ENCODE measurements at regions not wholly inside any gene's neighbourhood (a gene's known extent, or its start where the extent isn't known, plus 50 kb on each side); places are given as distances from the start of the nearest gene placed in this dataset.
"Not testable (repeated sequence)": the region's sequence is repeated elsewhere in the genome, so short reads cannot be mapped to it uniquely, and the experiment has no call there.

DNA sequence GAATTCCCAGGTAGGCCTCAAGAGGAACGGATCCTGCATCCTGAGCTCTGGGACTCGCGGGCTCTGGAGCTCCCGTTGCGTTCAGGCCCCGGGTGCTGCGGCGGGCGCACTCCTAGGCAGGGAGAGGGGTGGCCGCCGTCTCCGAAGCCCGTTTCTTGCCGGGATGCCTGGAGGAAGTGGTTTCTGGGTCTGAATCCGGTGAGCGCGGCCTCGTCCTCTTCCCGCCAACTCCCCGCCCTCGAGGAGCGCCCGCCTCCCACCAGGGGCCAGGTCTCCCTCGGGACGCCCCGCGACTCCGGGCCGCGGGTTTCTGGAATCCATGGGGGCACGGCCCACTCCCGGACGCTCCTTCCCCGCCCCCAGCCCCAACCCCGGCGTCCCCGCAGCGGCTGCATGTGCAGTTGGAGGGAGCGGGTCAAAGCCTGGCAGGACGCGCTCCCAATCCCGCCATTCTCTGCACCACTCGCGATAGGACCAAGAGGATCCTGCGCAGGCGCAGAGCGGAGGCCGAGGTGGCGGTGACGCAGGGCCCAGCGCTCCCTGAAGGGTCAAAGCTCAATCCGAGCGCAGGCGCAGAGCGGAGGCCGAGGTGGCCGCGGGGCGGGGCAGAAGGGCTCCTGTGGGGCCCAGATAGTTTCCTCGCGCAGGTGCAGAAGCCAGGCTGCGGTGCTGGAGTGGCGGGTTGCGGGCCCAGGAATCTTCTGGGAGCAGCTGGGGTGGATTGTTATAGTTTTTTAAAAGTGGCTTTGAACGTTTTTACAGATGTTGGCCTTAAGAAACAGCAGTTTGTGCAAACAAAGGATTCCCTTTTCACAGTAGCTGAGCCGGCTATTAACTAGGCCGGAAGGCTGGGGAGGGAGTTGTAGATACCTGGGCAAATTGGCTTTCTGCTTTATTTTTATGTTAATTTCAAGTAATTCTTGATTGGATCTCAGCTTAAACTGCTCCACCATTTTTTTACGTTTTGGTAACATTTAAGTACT is 796.4 kb downstream of the AACS start:
- no peak for DNase-seq (ENCODE audit: low read depth in 2 of 2, low spot score in 1 of 2)

DNA sequence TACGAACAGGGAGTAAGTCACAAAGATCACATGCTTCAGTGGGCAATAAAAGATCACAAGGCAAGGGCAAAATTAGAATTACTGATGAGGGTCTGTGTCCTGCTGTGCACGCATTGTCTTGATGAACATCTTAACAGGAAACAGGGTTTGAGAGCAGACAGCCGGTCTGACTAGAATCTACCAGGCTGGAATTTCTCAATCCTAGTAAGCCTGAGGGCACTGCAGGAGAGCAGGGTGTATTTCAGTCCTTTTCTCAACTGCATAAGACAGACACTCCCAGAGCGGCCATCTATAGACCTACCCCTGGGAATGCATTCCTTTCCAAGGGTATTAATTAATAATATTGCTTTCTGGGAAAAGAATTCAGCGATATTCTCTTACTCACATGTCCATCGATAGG is 800.0 kb downstream of the AACS start:
- not testable (repeated sequence) for DNase-seq (ENCODE audit: low read depth in 2 of 2, low spot score in 1 of 2)

DNA sequence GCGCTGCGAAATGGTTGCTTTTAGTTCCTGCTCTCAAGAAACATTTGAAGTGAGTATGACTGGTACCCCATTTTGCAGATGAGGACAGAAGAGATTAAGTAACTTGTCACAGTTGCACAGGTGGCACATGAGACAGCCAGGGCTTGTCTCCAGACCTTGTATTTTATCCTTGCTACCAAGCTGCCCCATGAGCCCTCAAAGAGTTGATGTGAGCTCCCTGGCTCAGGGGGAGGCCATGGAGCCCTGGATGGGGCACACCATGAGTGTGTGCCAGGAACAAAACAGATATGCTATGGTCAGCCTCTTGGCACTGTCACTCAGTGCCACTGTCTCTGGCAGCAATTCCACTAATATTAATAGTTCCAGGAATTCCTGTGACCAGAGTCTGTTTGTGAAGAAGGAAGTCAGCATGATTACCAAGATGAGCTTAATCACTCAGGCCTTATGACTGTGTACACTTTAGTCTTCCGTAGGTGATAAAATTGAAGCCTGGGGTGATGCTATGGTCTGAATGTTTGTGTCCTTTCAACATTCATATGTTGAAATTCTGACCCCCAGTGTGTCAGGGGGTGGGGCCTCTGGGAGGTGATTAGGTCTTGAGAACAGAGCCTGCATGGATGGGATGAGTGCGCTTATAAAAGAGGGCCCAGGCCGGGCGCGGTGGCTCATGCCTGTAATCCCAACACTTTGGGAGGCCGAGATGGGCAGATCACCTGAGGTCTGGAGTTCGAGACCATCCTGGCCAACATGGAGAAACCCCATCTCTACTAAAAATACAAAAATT is 806.8 kb downstream of the AACS start:
- DNase-seq (ENCODE audit: low read depth in 2 of 2, low spot score in 1 of 2), result no peak

DNA sequence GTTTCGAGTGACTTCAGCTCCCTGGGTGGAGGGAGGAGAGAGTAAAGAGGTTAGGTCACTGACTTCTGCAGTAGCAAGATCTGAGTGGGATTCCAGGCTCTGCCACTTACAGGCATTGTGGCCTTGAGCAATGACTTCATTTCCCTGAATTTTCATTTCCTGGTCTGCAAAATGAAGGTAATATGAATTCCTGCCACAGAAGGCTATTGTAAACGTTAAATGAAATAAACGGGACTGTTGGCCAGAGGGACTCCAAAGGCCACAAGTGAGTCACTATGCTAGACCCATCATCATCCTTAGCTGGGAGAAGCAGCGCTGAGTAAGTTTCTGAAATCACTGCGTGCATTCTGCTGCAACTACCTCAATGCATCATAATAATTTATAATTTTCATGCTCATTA is 807.8 kb downstream of the AACS start:
- DNase-seq (ENCODE audit: low read depth in 2 of 2, low spot score in 1 of 2), result no peak

DNA sequence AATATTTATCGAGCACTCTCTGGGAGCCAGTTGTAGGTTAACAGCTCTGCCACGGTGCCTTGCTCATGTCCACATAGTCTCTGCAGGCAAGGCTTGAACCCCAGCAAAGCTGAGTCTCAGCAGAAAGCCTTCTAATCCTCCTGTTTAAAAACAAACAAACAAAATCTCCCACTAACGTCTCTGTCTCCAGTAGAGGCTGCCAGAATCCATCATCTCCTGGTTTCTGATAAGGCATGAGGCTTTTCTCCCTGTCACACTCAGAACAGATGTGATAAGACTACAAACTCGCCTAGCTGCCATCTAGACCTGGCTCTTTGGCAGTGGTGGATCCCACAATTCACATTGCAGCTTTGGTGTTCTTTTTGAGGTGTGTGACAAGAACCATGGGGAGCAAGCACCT is 813.2 kb downstream of the AACS start:
- DNase-seq (ENCODE audit: low read depth in 2 of 2, low spot score in 1 of 2), result no peak

DNA sequence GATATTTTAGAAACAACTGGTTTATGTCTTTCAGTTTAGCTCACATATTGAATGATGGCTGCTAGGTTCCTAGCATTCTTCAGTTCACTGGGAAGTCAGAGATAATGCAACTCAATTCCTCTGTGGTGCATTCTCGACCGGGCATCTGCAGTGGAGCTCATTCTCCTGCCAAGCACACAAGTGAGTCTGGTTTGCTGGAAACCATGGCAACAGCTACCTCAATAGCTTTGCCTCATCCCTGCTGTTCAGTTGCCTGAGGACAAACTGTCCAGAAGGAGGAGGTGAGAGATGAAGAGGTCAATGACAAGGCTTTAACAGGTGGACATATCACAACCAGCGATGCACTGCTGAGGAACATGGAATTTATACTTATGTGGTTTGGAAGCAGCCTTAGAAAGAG is 816.9 kb downstream of the AACS start:
- no peak for DNase-seq (ENCODE audit: low read depth in 2 of 2, low spot score in 1 of 2)

DNA sequence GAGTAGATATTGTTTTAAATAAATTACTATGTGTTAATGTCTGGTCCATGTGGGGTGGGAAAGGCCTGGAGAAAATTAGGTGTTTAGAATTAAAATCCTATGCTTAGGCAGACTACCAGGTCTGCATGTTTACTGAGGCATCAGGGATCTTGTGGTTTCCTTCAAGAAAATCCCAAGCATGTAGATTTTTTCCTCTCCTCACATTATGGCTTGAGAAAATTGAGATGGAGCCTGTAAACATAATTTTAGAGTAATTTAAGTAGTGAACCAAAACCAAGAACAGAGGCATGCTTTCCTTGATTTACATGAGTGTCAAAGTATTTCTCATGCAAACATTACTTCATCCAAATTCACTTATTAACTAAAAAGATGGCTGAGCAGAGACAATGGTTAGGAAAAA is 823.7 kb downstream of the AACS start:
- no peak for DNase-seq (ENCODE audit: low read depth in 2 of 2, low spot score in 1 of 2)

DNA sequence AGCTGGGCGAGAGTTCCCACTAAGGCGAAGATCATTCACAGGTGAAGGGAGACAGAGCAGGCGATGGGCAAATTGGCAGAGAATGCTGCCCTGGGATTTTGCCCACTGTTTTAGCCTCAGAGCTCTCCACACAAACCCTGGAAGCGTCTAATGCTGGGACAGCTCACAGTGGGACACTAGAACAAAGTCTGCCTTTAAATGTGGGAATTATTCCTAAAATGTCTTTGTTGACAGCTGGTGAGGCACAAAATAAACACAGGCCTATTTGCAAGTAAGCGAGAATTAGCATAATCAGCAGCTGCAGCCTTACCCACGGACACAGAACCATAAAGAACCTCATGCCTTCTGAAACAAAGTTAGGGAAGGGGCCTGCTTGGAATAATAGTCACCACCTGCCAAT is 824.5 kb downstream of the AACS start:
- no peak for DNase-seq (ENCODE audit: low read depth in 2 of 2, low spot score in 1 of 2)

DNA sequence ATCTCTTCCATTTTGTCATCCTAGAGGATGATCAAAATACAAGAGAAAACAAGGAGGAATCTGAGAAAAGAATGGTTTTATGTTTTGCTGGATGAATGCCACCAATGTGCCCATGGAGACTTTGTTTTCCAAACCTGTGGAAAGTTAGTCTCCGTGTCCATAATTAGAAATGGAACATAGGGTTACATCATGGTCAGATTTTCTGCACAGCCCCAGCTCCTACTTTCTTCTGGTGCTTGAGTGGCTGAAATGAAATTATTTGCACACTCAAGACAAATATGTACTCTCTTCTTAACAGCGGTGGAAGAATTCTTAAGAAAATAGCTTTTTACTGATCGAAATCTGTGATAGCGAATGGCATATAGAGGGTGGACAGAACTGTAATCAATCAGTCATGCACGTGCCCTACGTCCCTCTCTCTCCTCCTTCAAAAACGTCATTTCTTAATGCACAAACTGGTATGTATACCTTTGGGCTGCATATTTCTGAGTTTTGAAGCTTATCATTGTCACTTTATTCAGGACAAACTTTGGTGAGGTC is 825.2 kb downstream of the AACS start:
- no peak for DNase-seq (ENCODE audit: low read depth in 2 of 2, low spot score in 1 of 2)

DNA sequence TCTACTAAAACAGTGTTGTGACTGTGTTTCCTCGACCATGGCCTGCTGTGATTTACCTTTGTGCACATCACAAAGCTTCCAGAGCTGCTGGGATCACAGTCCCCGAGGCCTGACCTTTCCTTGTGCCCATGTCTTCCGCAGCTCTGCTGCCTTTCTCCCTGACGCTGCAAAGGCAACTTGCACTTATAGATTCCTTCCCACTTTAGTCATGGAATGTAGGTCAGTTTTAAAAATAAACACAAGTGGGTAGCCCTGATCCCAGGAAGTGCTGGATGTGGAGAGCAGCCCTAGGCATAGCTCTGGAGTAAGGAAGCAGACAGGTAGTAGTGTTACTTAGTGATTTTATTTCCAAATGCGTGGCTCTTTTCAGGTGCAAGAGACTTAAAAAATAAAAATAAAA is 825.7 kb downstream of the AACS start:
- no peak for DNase-seq (ENCODE audit: low read depth in 2 of 2, low spot score in 1 of 2)

DNA sequence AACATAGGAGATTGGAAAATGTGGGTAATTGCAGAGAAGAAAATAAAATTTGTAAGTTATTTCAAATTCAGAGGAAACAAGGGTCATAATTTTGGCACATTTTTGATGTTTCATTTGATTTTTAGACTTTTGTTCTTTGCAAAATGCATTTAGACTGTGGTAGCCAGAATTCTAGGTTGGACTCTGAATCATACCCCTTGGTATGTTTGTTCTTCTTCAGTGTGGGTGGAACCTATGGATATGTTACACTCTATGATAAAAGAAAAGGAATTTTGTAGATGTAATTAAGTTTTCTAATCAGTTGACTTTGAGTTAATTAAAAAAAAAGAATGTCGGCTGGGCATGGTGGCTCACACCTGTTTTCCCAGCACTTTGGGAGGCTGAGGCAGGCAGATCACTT is 827.0 kb downstream of the AACS start:
- no peak for DNase-seq (ENCODE audit: low read depth in 2 of 2, low spot score in 1 of 2)

DNA sequence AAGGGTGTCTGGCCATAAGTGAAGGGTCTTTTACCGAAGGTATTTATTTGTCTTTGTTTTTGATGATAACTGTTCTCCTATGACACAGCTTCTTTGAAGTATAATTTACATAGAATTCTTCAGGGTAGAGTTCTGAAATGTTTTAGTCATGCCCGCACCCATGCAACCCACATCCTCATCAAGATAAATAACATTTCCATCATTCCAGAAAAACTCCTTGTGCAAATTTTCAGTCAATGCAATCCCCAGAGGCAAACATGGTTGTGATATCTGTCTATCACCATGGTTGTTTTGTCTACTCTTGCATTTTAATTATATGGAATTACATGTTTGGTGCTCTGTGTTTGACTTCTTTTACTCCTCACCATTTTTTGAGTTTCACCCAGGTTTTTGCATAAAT is 837.8 kb downstream of the AACS start:
- no peak for DNase-seq (ENCODE audit: low read depth in 2 of 2, low spot score in 1 of 2)

DNA sequence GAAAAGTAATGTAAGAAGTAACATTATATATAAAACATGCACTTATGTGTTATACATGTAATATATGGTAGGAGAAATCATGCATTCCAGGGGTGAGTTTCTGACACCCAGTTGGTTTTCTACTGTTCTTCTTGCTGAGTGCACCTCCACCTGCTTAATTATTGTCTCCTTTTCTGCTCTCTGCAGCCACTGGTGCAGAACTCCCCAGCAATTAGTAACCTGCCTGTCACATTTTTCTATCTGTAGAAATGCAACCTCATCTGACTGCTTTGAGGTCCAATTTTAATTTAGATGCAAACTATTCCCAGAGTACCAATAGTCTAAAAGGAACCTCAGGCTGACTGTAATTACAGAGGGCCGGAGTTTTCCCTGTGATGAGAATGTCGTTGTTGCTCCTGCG is 842.1 kb downstream of the AACS start:
- no peak for DNase-seq (ENCODE audit: low read depth in 2 of 2, low spot score in 1 of 2)

DNA sequence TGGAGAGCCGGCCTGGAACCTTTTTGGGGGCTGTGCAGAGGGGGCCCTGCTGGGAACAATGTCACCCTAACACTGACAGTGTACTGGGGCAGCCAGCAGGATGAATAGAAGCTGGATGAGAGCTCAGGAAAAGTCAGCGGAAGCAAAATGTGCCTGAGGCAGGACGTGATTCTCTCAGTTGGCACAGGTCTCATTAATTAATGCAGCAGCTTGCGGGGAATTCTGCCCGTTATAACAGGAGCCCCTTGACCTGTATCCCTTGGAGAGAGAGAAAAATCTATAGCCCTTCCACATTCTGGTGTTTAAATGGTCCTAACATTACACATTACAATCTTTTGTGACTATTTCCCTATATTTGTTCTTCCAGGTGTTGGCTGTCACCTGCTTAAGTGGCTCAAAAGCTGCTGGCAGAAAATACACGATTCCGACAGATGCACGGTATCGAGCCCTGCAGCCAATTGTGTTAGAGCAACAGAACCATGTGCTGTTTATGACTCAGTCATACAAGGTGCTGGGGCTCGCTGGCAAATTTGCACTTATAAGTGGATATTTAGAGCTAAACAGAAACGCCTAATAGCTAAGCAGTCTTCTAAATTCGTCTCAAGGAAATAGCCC is 854.7 kb downstream of the AACS start:
- no peak for DNase-seq (ENCODE audit: low read depth in 2 of 2, low spot score in 1 of 2)

DNA sequence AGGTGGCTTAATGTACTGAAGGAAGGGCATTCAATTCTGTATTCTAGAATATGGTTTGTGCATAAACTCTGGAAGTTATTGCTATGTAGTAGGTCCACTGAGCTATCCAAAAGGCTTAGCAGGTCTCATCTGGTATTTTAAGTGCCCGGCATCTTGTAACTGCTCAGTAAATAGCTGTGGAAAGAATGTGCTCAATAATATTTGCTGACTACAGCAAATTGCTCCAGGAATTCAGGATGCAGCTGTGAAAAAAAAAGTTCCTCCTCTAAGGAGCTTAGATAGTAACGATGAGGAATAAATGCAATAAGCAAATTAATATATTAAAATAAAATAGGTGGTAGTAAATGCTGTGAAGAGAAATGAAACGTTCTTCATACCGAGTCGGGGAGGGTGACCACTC is 857.1 kb downstream of the AACS start:
- DNase-seq (ENCODE audit: low read depth in 2 of 2, low spot score in 1 of 2), result no peak

DNA sequence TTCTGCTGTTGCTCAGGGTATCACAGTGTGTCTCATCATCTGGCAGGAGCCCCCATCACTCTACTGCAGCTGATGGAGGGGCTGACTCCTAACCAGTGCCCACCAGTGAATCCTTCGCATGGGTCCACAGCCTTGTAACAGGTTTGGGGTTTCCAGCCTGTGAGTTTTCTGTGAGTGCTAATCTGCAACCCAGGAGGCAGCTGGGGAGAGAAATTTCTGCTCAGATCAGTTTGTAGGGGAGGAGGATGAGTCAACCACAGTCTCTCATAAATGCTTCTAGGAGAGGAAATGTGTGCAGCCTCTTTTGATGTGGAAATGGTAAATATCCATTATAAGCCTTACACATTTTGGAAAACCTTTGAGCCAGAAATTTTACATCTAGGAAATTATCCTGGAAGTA is 871.3 kb downstream of the AACS start:
- no peak for DNase-seq (ENCODE audit: low read depth in 2 of 2, low spot score in 1 of 2)

DNA sequence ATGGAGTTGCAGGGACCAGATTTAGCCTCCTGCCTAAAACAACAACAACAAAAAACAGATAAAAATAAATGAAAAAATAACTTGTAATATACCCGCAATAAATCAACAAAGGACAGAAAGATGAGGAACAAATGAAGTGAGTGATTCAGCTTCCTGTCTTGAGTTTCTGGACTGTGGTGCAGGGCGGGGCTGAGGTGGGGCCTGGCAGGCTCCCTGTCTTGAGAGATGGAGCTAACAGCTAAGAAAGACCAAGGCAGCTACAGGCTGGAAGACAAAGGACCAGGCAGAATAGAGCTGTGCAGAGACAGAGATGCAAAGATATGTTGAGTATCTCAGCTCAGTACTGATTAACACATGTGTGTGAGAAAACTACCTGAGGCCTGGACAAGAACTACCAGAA is 879.2 kb downstream of the AACS start:
- no peak for DNase-seq (ENCODE audit: low read depth in 2 of 2, low spot score in 1 of 2)

DNA sequence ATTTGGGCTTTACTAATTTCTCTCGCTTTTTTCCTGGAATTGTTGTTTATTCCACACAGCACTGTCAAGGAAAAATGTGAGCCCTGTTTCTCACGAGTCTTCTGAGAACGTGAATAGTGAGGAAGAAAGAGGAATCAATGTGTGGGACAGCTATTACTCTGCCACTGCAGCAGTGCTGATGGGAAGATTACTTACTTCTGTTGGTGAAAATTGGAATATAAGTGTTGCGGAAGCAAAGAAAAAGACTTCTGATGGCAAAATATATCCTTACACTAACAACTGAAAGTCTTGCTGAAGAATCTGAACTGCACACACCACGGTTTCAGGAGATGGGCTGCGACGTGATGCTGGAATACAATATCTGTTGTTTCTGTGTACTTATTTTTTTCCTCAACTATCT is 884.2 kb downstream of the AACS start:
- no peak for DNase-seq (ENCODE audit: low read depth in 2 of 2, low spot score in 1 of 2)

DNA sequence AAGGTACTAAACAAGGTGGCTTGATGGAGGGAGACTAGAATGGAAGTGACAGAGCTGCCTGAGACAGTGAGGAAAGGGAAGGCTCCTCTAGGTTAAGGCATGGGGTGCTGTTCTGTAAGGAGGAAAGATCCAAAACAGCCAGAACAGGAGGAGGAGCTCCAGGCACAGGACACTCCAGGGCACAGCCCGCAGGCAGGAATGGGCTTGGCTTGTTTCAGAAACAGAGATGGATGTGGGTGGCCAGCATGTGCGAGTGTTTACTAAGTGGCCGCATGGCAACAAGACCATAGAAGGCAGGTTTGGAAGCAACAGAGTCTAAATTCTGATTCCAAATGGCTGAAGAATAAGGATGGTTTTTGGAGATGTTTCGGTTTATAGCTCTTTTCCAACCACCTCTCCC is 889.1 kb downstream of the AACS start:
- DNase-seq (ENCODE audit: low read depth in 2 of 2, low spot score in 1 of 2), result no peak

DNA sequence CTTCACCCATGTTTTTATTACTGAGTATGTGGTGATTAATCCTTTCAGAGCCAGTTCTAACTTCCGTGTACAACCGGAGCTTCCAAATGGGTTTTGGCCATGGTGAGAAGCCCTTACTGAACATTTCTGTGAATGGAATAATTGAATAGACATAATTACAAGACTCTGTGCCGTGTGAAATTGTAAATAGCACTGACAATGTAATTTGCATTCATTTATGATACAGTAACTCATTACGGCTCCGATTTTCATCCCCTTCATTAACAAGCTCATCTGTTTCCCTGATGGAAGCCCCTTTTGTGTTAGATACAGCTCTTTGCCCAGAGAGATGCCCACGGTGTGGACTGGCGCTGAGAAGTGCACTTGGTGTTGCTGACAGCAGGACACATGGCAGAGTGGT is 891.0 kb downstream of the AACS start:
- no peak for DNase-seq (ENCODE audit: low read depth in 2 of 2, low spot score in 1 of 2)

DNA sequence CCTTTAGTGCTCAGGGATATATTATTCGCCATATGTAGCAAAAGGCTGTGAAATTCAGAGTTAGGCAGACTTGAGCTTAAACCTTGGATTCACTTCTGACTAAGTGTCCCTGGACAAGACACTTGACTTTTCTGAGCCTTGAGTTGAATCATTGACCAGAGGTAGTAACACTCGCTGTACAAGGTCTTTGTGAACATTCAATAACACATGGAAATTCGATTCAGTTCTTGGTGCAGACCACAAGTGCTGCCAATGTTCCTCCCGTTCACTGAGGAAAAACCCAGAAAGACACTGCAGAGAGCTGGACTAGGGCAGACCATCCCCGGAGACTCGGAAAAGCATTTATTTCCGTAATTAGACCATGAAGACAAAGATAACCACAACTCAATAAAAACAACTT is 901.4 kb downstream of the AACS start:
- DNase-seq (ENCODE audit: low read depth in 2 of 2, low spot score in 1 of 2), result no peak

DNA sequence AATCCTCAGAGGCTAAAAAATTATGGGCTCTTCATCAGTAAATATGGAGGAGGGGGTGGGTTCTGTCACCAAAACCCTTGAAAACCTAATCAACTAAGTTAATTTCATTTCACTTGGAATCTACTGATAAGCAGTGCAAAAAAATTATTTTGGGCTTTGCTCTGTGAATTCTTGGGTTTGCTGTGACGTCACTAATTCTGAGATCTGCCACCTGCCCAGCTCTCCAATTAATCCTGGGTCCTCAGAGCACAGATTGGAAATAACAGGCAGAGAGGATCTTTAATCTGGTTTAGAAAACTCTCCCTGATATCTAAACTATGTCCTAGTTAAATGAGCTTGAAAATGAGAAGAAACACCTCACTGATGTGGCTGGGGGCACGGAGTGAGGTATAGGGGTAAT is 903.2 kb downstream of the AACS start:
- DNase-seq (ENCODE audit: low read depth in 2 of 2, low spot score in 1 of 2), result no peak
